ENCODE measurements at regions not wholly inside any gene's neighbourhood (a gene's known extent, or its start where the extent isn't known, plus 50 kb on each side); places are given as distances from the start of the nearest gene placed in this dataset.
"Not testable (repeated sequence)": the region's sequence is repeated elsewhere in the genome, so short reads cannot be mapped to it uniquely, and the experiment has no call there.

DNA sequence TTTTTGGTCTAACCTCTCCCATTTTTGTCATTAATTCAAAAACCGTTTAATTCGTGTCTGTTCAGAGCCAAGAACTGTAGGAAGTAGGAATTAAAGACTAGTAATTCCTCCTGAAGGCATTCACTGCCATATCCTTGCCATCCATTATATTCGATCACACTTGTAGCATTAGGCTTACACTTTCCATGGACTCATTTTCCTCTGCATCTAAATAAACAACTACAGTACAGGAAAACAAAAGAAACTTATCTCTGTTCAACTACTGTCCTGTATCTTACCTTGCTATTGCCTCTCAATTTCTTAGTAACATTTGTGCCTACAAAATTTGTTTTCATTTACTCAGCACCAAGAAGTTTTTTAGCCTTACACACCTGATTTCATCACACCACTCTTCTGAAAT lies 111.6 kb upstream of the SEMA3C start:
- no peak for FAIRE-seq

DNA sequence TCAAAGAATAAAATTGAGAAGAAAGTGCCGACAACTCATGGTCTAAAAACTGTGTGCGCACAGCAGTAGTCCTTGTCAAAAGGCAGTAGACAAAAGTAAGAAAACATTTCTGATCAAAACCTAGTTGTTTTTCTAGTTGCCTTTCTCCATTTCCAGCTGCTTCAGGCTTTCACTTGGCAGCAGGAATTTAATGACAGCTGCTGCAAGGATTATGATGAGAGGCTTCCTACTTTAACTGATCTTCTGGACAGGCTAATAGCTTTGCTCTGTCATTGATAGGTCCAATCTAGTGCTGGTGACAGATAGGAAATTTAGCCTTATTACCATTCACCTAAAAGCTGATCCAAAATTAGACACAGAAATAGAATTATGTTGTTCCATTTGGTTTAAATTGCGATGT lies 110.7 kb upstream of the SEMA3C start:
- FAIRE-seq: no peak

DNA sequence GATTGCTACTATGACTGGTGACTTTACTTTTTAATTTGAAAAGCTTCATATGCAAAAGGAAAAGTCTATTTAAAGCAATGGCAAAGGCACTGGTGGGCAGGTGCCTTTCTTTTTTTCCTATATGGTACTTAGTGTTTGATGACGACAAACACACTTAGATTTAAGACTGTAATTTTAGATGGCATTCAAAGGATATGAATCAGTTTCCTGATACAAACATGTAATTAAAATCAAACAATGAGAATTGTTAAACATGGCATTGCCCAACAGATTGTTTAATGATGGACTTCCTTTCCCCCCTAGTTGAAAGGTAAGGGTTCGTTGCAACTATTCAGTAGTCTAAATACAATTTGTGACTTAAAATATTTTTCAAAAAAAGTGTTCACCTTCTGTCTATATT lies 106.5 kb upstream of the SEMA3C start:
- FAIRE-seq: no peak

DNA sequence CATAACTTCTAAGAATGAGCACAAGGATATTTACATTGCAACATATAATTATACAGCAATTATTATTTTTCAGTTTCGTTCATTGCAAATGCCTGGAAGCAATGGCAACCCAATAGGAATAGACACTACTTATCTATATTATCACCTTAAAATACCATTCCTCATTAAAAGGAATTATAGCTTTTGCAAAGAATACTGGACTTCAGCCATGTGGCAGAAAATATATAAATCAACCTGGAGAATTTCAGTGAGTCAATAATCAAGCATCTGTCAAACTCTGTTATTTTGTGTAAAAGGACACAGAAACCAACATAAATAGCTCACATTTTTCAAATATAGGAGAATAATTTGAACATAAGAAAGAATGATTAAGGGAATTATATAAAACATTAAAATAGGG lies 96.1 kb upstream of the SEMA3C start:
- no peak for FAIRE-seq

DNA sequence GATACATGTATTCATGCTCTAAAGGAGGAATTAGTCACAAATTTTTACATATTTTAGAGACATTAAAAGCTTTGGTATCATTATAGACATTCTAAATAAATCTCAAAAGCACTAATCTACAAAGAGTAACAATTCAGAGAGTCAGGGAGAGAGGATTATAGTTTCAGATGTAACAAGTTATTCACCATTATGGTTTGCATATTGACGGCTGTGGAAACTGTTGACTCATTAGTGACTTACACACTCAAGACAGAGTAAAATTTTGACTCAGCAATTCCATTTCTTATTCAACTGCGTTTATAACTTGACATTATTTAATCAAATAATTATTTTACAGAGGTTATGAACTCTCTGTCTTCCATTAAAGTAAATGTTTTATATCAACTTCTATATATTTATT lies 95.4 kb upstream of the SEMA3C start:
- no peak for FAIRE-seq

DNA sequence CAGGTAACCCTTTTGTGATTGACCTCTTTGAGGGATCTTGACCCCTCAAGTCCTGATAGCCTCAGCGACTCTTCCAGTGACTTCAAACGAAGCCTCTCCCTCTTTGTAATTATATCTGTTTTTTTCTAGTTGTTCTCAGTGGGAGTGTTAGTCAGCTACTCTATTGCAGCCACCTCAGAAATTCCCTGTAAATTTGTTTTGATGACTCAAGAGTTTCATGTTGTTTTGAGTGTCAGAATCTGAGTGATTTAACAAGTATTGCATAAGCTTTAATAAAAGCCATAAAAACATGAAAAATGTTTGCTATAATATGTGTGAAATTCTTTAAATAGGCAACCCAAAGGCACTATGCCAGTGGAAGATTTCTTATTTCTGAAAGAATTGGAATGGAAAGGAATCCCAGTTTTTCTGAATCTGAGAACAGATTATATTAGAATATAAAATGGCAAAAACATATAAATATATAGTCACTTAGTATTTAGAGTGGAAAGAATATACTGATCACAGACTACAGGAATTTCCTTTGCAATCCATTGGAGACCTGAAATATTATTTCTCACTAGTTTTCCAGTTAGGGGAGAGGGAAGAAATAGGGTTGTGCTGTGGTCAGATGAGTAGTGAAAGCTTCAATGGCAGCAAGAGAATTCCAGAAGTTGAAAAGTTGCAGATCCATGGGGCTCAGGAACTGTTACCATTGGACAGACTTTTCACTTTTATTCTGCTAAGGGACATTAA lies 94.4 kb upstream of the SEMA3C start:
- FAIRE-seq: no peak

DNA sequence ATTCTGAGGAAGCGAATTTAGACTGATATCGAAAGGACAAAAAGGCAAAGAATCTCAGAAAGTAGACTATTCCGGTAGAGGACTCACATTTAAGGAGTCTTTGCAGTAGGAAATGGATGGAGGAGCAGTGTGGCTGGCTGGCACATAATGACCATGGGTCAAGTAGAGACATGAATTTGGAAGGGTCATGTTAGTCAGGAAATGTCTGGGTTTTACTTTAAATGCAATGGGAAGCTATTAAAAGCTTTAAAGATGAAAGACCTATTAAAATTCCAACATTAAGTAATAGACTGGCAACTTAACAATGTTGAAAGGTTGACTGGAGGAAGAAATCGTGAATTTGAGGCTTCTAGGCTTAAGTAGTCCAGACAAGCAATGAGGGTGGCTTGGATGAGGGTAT lies 90.0 kb upstream of the SEMA3C start:
- no peak for FAIRE-seq

DNA sequence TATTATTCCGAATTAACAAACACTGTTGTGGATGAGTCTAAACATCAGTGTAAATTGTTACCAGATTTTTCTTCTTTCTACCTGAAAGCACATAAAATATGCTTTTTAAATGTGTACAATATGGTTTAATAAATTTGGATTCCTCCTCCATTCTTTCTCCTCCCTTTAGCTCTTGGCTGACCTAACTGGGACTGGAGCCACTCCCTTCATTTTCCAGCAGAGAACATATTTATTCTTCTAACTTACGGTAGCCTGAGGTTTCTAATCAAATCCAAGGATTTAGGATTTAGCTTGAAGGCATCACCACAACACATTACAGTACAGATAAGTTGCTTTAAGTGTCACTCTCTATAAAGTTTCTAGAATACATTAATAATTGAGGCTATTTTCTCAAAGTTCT lies 88.2 kb upstream of the SEMA3C start:
- no peak for FAIRE-seq

DNA sequence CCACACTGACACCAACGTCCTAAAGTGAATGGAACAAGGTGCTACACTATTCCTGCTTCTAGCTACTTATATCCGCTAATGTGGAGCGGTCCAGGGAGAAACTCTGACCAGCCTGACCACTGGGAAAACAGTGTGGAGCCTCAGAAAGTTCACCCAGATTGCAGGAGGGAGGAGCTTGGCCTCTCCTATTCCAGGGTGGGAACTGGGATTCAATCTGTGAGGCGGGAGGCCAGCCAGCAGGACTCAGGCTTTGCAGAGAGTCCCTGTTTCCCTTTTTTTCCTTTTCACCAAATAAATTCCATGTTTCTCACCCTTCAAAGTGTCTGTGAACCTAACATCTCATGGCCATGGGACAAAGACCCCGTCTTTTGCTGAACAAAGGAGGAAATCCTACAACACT lies 86.4 kb upstream of the SEMA3C start:
- FAIRE-seq: no peak

DNA sequence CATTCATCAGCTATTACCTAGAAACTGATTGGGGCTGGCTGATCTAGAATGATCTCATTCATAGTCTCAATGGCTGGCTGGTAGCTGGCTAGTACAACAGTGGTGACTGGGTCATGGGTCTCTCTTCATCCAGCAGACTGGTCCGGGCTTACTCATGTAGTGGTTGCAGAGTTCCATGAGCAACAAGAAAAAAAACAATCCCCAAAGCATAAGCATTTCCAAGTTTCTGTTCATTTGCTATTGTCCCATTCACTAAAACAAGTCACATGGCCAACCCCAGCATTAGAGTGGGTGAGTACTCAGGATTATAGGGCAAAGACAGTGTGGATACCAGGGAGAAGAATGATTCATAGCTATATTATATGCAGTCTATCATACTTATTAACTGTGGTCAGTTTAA lies 85.2 kb upstream of the SEMA3C start:
- FAIRE-seq: no peak

DNA sequence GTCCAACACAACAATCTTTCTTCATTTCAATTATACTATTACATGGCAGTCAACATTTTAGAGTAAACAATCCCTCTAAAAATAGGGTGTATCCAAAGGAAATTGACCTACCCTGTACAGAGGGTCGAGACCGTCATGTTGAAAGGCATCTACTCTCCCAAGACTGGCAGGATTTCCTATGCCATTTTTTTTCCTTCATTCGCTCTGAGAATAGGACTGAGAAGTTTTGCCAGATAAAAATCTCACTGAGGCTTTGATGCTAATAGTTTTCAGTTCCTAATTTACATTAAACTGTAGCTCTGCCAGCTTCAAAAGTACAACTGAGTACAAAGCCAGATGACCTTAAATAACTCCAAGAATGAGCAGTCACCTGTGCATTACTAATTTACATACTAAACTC lies 84.5 kb upstream of the SEMA3C start:
- FAIRE-seq: no peak

DNA sequence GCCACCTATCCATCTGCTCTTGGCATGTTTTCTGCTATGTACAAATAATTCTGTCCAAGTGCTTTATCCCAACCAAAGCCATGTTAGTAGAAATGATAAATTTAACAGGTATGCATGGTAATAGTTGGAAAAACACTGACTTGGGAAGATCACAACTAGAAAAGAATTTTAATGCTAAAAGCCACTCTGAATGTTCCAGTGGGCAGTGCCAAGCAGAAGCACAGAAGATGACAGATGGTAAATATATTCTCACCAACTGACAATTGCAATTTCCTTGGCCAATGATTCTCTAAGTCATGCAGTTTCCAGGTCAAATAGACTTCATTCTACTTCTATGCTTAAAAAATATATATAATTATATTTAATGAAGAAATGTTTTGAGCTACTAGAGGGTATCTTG lies 83.6 kb upstream of the SEMA3C start:
- FAIRE-seq: no peak

DNA sequence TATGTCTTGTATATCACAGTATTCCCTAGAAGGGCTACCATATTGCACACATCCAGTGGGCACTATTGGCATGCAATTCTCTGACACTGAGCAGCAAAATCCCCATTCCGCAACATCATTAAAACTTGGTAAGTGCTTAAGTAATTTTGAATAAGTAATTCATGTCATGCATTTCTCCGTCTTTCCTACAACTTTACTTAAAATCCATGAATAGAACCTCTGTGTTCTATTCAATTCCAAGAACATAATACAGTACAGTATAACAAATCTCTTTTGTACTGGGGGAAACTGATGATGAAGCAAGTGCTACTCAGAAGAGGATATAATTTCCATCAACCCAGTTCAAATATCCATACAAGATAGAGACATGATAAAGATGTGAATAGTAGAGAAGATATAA lies 80.9 kb upstream of the SEMA3C start:
- FAIRE-seq: no peak

DNA sequence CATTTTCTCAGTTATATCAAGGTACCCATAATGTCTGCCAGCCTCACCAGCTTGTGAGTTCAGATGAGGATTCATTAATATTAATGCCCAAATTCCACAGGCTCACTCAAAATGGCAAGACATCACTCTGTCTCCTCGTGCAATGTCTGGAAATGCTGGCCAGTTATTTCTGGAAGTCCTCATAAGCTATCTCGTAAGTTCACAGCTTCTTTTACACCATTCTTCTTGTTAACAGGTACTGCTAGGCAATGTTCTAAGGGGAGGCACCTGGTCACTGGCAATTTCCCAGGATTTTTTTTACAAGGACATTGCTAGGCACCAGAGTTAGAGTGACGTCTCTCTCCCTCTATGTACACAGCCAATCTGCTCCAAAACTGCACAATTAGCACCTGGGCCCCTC lies 80.2 kb upstream of the SEMA3C start:
- FAIRE-seq: no peak

DNA sequence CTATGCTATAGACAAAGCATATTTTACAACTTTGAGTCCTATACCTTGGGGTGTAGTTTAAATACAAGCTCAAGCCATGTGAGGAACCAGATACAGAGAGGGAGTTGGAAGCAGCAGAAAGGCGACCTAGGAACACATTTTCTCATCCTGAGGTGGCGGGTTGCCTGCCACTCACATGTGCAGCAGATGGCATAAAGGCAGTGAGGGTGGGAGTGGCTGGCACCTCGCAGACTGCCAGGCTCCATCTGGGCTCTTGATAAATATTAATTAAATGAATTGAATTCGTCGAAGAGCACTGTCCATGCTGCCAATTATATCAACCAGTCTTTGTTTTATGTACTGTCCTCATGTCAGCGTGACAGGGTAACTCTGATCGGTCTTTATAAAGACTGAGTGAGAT lies 79.0 kb upstream of the SEMA3C start:
- FAIRE-seq: no peak

DNA sequence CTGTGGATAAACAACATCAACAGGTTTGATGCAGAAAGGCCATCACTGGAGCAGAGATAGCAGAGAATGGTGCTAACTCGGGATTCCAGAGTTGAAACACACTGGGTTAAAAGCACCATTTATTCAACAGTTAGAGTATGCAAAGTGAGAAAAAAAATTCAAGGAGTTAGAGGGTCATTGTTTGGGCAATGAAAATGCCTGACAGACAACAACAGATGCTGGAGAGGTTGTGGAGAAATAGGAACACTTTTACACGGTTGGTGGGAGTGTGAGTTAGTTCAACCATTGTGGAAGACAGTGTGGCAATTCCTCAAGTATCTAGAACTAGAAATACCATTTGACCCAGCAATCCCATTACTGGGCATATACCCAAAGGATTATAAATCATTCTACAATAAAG lies 77.4 kb upstream of the SEMA3C start:
- FAIRE-seq: not testable (repeated sequence)

DNA sequence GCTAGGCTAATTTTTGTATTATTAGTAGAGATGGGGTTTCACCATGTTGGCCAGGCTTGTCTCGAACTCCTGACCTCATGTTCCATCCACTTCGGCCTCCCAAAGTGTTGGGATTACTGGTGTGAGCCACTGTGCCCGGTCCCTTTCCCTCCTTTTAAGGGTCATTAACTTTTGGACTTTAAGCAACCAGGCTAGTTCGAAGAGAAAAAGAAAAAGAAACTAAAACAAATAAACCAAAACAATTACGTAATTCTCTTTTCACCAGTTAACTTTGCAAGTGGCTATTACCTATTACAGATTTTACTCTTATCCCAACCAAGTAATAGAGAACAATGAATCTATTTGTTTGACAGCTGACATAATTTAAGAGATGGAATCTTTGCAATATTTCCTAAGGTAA lies 72.8 kb upstream of the SEMA3C start:
- no peak for FAIRE-seq

DNA sequence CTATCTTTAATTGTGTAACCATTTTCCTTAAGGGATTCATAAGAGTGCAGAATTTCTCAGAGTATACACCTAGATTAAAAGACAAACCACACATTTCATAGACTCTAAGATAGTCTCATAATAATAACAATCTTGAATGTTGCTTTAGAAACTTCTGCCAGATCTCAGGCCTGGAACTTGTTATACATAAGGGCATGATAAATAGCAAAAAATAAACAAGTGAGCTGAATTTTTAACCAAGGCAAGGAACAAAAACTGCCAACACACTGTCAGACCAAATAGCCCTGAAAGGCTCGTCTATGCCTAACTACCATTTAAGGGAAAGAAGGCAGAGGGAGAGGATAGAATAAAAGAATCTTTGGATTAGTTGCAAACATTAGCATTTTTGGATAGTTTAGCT lies 65.8 kb upstream of the SEMA3C start:
- no peak for FAIRE-seq

DNA sequence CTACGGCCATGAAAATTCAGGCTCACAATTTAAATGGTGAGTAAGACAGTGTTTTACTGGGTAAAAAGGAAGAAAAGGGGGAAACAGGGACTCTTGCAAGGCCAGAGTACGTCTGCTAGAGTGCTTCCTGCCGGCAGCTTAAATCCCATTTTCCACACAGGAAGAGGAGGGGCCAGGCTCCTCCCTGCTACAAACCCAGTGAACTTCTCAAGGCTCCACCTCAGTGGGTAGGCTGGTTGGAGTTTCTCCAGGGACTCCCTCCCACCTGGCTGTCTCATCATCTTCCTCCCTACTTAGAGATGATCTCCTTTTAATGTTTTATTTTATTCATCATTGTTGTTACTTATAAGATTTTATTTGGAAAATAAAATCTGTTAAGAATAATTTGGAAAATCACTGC lies 62.6 kb upstream of the SEMA3C start:
- no peak for FAIRE-seq

DNA sequence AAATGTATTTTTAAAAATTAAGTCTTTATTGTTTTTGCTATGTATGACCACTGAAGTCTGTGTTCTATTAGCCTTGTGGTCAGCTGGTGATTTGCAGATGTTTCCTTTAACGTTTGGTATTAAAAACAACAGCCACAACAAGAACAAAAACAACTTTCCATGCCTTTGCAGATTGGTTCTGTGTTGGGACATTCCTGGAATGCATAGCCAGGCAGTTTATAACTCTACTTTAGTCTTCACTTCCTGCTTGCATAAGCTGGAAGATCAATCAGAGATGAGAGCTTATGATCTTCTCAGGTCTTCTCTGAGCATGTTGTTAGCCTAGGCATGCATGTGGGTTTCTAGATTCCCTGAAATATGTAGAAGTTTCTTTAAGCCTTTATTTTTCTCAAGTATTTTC lies 58.9 kb upstream of the SEMA3C start:
- FAIRE-seq: no peak

DNA sequence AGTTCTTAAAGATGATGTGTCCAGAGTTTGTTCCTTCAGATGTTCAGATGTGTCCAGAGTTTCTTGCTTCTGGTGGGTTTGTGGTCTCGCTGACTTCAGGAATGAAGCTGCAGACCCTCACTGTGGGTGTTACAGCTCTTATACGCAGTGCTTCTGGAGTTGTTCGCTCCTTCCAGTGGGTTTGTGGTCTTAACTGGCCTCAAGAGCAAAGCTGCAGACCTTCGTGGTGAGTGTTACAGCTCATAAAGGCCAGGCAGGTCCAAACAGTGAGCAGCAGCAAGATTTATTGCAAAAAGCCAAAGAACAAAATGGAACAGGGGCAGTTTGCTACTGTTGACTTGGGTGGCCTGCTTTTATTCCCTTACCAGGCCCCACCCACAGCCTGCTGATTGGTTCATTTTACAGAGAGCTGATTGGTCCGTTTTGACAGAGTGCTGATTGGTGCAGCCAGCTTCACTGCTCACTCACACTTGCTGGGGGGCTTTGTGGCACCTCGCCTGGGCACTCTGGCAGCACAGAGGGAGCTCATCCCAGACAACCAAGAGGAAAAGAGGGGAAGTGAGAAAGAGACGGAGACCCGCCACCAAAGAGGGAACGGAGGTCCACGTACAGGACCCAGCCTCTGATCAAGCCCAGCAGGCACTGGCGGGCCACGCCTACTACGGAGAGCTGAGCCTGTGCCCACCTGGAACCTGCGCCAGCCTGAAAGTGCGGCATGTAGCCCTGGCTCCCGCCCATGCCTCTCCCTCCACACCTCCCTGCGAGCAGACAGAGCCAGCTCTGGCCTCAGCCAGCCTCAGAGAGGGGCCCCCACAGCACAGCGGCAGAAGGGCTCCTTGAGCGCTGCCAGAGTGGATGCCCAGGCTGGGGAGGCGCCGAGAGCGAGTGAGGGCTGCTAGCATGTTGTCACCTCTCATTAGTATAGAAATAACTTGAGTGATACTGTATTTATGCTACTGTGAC lies 55.8 kb upstream of the SEMA3C start:
- FAIRE-seq: no peak

DNA sequence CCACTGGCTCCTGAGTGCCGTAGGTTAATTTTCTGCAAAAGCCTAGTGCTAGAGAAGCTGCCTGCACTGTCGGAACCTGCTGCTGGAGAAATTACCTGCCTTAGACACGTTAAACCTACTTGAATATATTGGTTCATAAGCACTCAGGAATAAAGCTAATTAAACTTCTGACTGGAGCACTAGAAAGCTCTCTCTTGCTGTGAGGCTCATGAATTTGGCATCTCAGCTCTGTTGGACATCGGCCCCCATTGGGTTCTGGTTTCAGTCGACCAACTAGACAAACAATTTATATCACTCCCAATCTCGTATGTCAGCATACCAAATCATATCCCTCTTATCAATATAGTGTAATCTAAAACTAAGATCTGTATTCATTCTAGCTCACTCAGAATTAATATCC lies 52.4 kb upstream of the SEMA3C start:
- FAIRE-seq: no peak
